ENCODE measurements at regions not wholly inside any gene's neighbourhood (a gene's known extent, or its start where the extent isn't known, plus 50 kb on each side); places are given as distances from the start of the nearest gene placed in this dataset.

- no peak for DNase-seq
Observed at GRCh38 chr18:65124633-65125032, 626.2 kb upstream of the CDH7 start.

DNA sequence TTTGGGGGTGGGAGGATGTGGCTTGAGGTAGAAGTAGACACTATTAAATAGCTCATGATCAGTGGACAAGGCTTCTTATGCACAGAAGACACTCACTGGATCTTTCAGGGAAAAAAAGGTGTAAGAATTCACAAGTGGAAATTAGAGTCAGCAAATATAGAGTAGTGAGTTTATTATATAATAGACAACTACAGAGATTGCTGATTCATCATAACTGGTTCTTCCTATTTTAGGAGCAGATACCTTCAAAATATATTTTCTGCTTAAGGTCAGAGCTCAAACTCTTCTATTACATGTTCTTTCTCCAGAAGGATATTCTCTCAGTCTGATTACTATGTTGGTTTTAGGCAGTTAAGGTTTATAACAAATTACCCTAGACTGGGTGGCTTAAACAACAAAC is 646.9 kb upstream of the CDH7 start:
- DNase-seq = no peak

DNA sequence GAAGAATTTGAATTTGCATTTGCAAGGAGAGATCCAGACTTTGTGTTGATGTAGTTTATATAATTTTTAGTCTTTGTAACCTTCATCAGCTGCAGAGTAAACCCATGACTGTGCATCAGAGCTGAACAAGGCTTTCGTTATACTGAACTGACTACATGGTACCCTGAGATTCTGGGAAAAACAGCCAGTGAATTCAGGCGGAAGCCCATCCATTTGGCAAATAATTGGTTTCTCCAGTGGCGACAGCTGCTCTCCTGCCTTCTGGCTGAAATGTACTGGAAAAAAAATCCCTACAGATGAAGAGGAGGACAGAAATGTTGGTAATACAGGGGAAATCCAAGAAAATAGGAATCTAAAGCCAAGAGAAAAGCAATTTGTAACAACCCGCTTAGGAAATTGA is 657.5 kb upstream of the CDH7 start:
- DNase-seq = no peak

DNA sequence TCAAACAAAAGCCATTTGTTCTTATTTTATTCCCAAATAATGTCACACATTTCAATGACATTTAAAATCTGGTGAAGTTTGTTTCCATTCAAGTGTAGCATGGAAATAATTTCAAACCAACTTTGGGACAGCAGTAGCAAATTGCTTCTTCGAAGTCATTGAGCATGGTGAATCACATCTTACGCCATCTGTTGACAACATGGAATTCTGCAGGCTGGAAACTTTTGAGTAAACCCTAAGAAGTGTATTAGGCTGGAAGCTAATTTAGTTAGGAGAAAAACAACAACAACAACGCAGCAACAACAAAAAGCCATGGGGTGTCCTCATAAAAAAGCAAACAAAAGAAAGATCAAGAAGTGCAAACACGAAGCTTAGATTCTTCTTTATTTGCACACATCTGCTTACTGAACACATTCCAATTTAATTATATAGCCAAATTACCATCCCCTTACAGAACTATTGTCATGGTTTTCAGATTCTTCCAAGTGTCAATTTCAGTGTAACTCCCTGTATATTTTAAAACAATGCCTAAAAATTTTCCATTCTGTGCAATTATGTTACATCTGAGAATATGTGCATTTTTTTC is 659.0 kb upstream of the CDH7 start:
- no peak for DNase-seq

DNA sequence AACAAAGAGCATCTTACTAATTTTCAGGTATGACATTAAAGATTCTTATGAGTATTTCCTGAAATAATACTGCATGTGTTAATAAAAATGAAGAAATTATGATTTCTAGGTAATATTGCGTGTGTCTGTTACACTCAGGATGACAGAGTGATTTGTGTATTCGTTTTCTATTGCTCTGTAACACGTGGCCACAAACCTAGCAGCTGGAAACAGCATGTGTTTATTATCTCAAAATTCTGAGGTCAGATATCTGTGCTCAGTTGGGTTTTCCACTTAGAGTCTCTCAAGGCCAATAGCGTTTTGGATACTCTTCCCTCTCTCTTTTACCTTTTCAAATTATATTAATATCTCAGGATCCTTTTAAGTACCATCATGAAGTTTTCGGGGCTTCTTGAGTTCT is 667.9 kb upstream of the CDH7 start:
- no peak for DNase-seq

DNA sequence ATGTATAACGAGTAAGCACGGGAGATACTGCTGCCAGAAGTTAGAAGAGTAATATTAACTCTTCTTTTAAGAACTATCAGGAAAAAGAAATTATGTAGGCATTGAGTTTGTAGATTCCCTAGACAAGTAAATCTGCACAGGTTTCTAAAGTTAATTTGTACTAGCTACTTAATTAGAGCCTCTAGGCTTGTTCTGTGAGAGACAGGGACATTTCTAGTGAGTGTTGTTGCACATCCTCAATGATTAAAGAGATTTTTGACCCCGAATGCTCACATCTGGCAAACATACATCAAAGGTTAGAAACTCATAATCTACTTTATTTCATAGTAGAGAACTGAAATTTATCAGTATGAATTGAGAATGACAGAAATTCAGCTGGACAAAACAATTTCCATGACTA is 669.0 kb upstream of the CDH7 start:
- DNase-seq = no peak

DNA sequence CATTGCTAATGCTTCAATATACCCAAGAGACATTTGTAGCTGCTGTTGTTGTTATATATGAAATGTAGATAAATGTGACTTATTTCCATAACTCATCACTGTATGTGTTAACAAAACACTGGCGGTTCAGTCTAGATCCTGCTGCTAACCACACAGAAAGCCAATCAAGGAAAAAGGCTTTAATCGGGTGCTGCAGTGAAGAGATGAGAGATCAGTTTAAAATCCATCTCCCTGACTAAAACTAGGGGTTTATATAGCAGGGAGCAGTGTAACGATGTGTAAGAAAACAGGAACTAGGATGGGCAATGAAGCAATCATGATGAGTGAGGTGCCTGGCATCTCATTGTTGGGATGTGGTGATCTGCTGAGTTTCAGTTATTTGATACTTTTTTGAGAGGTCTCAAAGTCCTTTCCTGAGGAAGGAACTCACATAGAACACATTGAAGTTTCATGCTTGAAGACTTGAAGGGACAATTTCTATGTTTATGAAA is 677.7 kb upstream of the CDH7 start:
- no peak for DNase-seq

GRCh38 chr18:65057439-65058083 is 693.3 kb upstream of the CDH7 start:
- no peak for DNase-seq

- no peak for DNase-seq
Observed at GRCh38 chr18:65056575-65056974, 694.2 kb upstream of the CDH7 start.

GRCh38 chr18:65049586-65049985 is 701.2 kb upstream of the CDH7 start:
- DNase-seq = no peak

- no peak for DNase-seq
Observed at GRCh38 chr18:65039578-65039977, 711.2 kb upstream of the CDH7 start.

GRCh38 chr18:65035701-65036100 is 715.1 kb upstream of the CDH7 start:
- no peak for DNase-seq

DNA sequence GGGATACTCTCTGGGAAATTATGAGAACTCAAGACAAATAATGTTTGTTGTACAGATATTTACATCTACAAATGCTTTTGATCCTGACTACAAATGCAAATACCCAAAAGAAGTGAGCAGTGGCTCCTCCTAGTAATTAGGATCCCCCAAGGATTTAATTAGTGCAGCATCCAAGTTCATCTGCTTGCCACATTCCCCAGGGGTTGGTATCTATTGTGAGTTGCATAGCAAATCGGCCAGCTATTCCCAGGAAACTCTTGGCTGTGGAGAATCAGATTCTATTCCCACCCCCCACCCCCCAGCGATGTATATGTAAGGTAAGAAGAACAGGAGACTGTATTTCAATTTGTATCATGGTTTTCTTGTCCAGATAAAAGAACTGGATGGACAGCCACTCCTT is 725.1 kb upstream of the CDH7 start:
- DNase-seq = no peak

- DNase-seq = no peak
Observed at GRCh38 chr18:65021021-65021420, 729.8 kb upstream of the CDH7 start.

DNA sequence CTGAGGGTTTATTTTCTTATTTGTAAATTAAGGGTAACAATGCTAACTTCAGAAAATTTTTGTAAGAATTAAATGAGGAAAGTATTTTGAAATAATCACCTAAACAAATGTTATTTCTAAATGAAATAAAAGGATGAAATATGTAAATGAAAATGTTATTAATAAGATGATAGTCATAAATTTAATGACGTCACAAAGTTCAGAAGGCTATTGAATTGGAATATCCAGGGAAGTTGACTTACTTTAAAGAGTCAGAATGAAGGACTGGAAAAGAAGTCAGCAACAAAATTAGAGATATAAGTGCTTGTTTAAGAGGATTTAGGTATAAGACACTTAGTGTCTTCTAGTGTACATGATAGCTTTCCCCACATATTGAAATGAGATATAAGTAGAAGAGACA is 732.6 kb upstream of the CDH7 start:
- DNase-seq = no peak

DNA sequence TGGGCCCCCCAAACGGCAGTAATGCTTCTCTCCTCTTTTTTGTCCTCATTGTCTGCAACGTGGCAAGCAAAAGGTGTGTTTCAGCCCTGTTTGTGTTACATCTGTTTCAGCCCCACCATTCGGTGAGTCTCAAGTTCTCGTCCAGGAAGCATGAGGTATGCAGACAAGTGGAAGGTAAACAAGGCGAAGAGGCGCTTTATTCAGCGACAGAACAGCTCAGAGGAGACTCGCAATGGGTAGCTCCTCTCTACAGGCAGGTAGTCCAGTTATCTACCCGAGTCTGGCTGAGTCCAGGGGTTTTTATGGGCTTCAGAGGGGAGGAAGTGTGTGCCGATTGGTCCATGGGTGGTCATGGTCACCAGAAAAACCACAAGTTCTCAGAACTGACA is 733.4 kb upstream of the CDH7 start:
- DNase-seq = no peak

- DNase-seq = no peak
Observed at GRCh38 chr18:65016631-65017371, 734.0 kb upstream of the CDH7 start.

DNA sequence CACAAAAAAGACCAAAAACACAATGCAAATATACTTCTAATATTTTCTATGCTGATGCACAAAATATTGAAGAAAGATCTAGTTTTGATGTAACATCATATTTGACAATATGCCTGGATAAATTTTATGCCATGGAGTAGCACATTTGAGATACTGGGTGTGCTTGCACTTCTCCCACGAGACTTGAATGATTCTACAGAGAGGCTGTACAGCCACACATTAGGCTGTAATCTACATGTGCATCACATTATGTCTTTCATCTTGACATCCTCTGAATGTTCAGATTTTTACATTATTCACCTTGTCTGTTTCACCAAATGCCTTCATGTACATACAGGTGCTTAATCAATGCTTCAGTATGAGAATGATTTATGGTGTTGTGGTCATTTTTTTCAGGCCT is 756.4 kb upstream of the CDH7 start:
- DNase-seq = no peak

GRCh38 chr18:64993695-64994094 is 757.1 kb upstream of the CDH7 start:
- no peak for DNase-seq

DNA sequence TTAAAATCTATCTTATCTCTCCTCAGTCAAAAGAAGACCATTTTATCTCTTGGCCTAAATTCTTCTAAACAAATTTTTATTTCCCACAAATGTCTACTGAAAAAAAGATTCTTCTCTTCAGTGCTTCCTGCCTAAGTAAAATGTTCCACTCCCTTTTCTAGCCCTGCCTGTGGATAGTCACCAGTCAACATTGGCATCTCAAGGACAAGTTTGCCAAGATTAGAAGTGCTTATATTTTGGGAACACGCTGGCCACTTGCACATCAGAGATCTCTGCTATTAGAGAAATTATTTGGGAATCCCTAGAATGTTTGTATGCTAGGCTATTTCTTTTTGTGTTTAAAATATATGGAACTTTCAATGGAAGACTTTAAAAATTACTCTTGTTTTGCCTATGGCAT is 758.2 kb upstream of the CDH7 start:
- DNase-seq = no peak

DNA sequence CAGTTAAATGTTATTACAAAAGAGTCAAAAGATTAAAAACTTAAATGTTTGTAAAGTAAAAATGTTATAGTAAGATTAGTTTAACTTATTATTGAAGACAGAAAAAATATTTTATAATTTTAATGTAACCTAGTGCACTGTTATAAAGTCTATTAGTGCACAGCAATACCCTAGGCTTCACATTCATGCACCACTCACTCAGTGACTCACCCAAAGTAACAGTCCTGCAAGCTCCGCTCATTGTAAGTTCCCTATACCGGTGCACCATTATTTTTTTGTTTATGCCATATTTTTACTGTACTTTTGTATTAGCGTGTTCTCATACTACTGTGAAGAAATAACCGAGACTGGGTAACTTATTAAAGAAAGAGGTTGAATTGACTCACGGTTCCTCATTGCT is 759.7 kb upstream of the CDH7 start:
- no peak for DNase-seq

DNA sequence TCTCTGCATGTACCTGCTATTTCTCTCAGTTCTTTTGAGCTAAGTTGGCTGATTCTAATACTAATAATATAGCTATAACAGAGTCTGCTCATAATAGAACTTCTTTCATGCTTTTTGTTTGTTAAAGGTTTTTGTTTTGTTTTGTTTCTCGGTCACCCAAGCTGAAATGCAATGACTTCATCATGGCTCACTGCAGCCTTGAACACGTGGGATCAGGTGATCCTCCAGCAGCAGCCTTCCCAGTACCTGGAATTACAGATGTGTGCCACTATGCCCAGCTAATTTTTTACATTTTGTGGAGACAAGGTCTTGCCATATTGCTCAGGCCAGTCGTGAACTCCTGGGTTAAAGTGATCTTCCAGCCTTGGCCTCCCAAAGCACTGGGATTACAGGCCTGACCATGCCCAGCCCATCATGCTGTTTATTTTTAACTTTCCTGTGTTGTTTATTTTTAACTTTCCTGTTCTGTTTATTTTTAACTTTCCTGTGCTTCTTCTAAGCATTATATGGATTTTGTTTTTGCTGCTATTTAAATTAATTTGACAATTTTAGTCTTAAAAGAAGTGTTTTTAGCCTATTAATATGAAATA is 763.8 kb upstream of the CDH7 start:
- DNase-seq = no peak

DNA sequence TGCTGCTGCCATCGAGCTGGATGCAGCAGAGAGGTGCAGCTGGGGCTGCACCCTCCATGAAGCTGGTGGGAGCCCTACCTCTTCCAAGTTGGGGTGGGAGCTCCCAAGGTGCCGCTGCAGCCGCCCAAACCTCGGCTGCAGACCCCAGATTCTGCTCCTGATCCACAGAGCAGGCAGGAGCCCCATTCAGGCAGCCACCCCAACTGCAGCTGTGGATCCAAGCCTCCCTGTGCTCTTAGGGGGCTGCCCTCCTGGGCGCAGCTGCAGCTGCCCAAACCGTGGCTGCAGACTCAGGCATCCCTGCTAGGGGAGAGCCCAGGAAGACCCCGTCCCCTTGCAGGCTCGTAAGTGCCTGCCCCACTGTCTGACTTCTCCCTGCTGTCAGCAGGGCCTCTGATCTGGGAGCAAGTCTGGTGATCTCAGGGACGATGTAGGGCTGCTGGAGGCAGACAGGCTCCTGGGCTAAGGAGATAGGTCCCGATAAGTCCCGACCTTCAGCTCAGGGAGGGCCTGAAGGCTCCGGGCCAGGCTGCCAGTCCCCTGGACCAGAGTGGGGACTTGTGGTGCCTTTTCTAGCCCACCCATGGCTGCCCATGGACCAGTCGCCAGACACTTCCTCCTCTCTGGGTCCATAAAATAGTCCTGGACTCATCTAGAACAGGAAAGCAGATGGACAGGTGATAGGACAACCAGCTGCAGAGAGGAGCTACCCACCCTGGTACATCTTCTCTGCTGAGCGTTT is 767.1 kb upstream of the CDH7 start:
- DNase-seq = no peak

Measured in left hindlimb (tissue), 1 donor.